Ishikawa (cell line): ENCODE measurements at regions not wholly inside any gene's neighbourhood (a gene's known extent, or its start where the extent isn't known, plus 50 kb on each side); places are given as distances from the start of the nearest gene placed in this dataset.

Experiments
- EGR1 ChIP-seq: IDR thresholded peaks from 2 replicates; pipeline ENCODE4 v1.6.1; 2012
- EP300 ChIP-seq: IDR thresholded peaks from 2 replicates; pipeline ENCODE4 v1.6.1; 2012; ENCODE audit warnings: borderline replicate concordance
- FOXM1 ChIP-seq: IDR thresholded peaks from 2 replicates; pipeline ENCODE4 v1.6.1; 2012; ENCODE audit warnings: low read depth, borderline replicate concordance
- RAD21 ChIP-seq: IDR thresholded peaks from 2 replicates; pipeline ENCODE4 v1.6.1; 2012; ENCODE audit warnings: low read depth
- TAF1 ChIP-seq: IDR thresholded peaks from 2 replicates; pipeline ENCODE4 v1.6.1; 2012; ENCODE audit warnings: low read depth, mild to moderate bottlenecking
- TCF12 ChIP-seq: IDR thresholded peaks from 2 replicates; pipeline ENCODE4 v1.6.1; 2012; ENCODE audit warnings: low read depth
- YY1 ChIP-seq: IDR thresholded peaks from 2 replicates; pipeline ENCODE4 v1.6.1; 2012; ENCODE audit warnings: low read depth
- TF ChIP-seq, protein P1 (sequence below): IDR thresholded peaks from 2 replicates; pipeline ENCODE4 v1.6.1; 2012; ENCODE audit warnings: low read depth, mild to moderate bottlenecking
- TF ChIP-seq, protein P2 (sequence below): IDR thresholded peaks from 2 replicates; pipeline ENCODE4 v1.6.1; 2012

DNA sequence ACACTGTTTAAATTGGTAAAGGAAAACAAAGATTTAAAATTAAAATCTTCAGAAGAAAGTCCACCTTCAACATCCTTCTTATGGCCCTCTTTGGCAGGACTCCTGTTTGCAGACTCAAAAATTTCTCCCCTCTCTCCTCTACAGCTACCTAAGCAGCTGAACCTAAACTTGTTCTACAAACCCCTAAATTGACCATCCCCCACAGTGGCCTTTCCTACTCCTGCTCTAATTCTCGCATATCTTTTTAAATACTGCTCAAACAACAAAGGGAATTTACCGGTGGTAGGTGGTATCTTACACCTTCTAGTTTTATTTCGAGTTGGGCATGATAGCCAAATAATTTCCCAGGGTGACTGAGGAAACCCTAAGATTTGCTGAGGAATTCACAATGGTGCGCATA is 53.5 kb upstream of the PDC start:
- TF ChIP-seq RAD21 (no peak), FOXM1 (no peak), YY1 (no peak), EP300 (no peak), EGR1 (no peak), TCF12 (no peak), TAF1 (no peak)
- TF ChIP-seq, protein P1, sequence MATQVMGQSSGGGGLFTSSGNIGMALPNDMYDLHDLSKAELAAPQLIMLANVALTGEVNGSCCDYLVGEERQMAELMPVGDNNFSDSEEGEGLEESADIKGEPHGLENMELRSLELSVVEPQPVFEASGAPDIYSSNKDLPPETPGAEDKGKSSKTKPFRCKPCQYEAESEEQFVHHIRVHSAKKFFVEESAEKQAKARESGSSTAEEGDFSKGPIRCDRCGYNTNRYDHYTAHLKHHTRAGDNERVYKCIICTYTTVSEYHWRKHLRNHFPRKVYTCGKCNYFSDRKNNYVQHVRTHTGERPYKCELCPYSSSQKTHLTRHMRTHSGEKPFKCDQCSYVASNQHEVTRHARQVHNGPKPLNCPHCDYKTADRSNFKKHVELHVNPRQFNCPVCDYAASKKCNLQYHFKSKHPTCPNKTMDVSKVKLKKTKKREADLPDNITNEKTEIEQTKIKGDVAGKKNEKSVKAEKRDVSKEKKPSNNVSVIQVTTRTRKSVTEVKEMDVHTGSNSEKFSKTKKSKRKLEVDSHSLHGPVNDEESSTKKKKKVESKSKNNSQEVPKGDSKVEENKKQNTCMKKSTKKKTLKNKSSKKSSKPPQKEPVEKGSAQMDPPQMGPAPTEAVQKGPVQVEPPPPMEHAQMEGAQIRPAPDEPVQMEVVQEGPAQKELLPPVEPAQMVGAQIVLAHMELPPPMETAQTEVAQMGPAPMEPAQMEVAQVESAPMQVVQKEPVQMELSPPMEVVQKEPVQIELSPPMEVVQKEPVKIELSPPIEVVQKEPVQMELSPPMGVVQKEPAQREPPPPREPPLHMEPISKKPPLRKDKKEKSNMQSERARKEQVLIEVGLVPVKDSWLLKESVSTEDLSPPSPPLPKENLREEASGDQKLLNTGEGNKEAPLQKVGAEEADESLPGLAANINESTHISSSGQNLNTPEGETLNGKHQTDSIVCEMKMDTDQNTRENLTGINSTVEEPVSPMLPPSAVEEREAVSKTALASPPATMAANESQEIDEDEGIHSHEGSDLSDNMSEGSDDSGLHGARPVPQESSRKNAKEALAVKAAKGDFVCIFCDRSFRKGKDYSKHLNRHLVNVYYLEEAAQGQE, result no peak
- TF ChIP-seq, protein P2, sequence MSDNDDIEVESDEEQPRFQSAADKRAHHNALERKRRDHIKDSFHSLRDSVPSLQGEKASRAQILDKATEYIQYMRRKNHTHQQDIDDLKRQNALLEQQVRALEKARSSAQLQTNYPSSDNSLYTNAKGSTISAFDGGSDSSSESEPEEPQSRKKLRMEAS, result no peak
